Esophagus squamous epithelium (tissue), 5 donors: ENCODE measurements at regions not wholly inside any gene's neighbourhood (a gene's known extent, or its start where the extent isn't known, plus 50 kb on each side); places are given as distances from the start of the nearest gene placed in this dataset.
A peak's percentile ranks its signal among the peaks of the same experiment; 100 is the strongest.

Source experiments
- DNase-seq: peaks from one replicate; lab custom pipeline; 2025; lab: John Stamatoyannopoulos, UW
- H3K27ac ChIP-seq, 4 donors: fragments of 200-600 bp; sonication (generic); one replicate each; pipeline ENCODE4 v1.5.1; 2016 to 2019; ENCODE audit warnings: mild to moderate bottlenecking in 1 of 4
- H3K27me3 ChIP-seq, 4 donors: fragments of 200-600 bp; sonication (generic); 1 replicate in 3 of 4; 2 replicates in 1 of 4; pipeline versions ENCODE4 v1.5.1 to v1.6.0; 2017 to 2021; ENCODE audit warnings: antibody characterized with exemption in 1 of 4
- H3K36me3 ChIP-seq, 3 donors: fragments of 200-600 bp; sonication (generic); one replicate each; pipeline ENCODE4 v1.5.1; 2016 to 2019
- H3K4me1 ChIP-seq, 3 donors: fragments of 200-600 bp; sonication (generic); one replicate each; pipeline ENCODE4 v1.5.1; 2017 to 2019
- H3K4me3 ChIP-seq, 4 donors: fragments of 200-600 bp; sonication (generic); 1 replicate in 3 of 4; 2 replicates in 1 of 4; pipeline ENCODE4 v1.5.1; 2016 to 2019; ENCODE audit warnings: mild to moderate bottlenecking in 2 of 4, moderate library complexity in 1 of 4
- H3K9me3 ChIP-seq, 3 donors: fragments of 200-600 bp; sonication (generic); one replicate each; pipeline ENCODE4 v1.5.1; 2016 to 2019
- POLR2A ChIP-seq, 4 donors: fragments of 450-650 bp; IDR thresholded peaks; one replicate each; pipeline ENCODE4 v1.6.1; 2017; ENCODE audit warnings: antibody characterized with exemption in 4 of 4, mild to moderate bottlenecking in 4 of 4, moderate library complexity in 3 of 4
- WGBS, 2 donors: methylation state at CpG; one replicate each; pipeline ENCODE4 v1.1.5; 2018; 5-methylcytosine and 5-hydroxymethylcytosine counted together
- intact Hi-C: fragments of 100-400 bp; cut with DNase I; formaldehyde crosslinking; loops from one replicate; pipeline ENCODE4 v1.15.0; 2022
- TF ChIP-seq, protein P1 (sequence below), 6 experiments: fragments of 450-650 bp in 4 of 6; fragments of 200-600 bp in 2 of 6; sonication (generic) in 2 of 6; IDR thresholded peaks; one replicate each; pipeline ENCODE4 v1.5.1; 2016 to 2019; ENCODE audit warnings: antibody characterized with exemption in 6 of 6, mild to moderate bottlenecking in 4 of 6, moderate library complexity in 4 of 6
- donor health status: DM: yes; HTN: yes; CAD: no.

DNA sequence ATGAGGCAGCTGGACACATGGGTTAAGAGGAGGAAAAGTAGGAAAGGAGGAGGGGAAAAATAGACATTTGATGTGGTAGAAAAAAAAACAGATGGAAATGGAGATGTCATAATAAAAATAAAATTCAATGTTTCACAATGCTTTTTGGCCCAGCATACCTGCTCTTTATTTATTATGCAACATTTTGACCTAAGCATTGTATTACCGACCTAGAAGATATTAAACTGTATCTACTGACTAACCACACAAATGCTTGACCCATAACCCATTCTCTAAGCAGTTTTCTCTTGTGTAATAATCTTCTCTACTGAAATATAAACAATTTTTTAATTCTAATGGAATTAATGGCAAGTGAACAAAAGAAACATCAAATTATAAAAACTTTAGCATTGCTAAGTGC is 362.3 kb downstream of the FBXO15 start:
- DNase-seq = no peak
- Histone ChIP-seq H3K27ac (peak overlapping the region in 1 of 4 donors; percentile 43), H3K4me3 (no peak overlapping the region), H3K4me1 (no peaks in the 10 kb centered on the region), H3K27me3 (no peaks in the 10 kb centered on the region), H3K36me3 (no peaks in the 10 kb centered on the region), H3K9me3 (no peaks in the 10 kb centered on the region)
- TF ChIP-seq, protein P1, sequence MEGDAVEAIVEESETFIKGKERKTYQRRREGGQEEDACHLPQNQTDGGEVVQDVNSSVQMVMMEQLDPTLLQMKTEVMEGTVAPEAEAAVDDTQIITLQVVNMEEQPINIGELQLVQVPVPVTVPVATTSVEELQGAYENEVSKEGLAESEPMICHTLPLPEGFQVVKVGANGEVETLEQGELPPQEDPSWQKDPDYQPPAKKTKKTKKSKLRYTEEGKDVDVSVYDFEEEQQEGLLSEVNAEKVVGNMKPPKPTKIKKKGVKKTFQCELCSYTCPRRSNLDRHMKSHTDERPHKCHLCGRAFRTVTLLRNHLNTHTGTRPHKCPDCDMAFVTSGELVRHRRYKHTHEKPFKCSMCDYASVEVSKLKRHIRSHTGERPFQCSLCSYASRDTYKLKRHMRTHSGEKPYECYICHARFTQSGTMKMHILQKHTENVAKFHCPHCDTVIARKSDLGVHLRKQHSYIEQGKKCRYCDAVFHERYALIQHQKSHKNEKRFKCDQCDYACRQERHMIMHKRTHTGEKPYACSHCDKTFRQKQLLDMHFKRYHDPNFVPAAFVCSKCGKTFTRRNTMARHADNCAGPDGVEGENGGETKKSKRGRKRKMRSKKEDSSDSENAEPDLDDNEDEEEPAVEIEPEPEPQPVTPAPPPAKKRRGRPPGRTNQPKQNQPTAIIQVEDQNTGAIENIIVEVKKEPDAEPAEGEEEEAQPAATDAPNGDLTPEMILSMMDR (IDR thresholded peaks at IDR 0.05) = no peak
- no peak for TF ChIP-seq POLR2A (IDR thresholded peaks at IDR 0.05)
- intact Hi-C loops = no loop called here
- 47 to 53% methylated on average over 1 of the region's 1 CpG for WGBS, 2 donors

DNA sequence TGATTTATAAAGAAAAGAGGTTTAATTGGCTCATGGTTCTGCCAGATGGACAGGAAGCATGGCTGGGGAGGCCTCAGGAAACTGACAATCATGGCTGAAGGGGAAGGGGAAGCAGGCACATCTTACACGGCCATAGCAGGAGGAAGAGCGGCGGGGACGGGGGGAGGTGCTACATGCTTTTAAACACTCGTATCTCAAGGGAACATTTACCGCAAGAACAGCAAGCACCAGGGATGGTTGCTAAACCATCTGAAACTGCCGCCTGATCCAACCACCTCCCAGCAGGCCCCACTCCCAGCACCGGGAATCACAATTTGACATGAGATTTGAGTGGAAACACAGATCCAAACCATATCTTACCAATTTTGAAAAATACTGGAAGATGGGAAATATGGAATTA is 362.8 kb downstream of the FBXO15 start:
- WGBS, 2 donors = 70 to 75% methylated on average over 8 of the region's 8 CpGs
- Histone ChIP-seq H3K27ac (peak overlapping the region in 1 of 4 donors; percentile 43), H3K4me3 (no peak overlapping the region), H3K4me1 (no peaks in the 10 kb centered on the region), H3K9me3 (no peaks in the 10 kb centered on the region), H3K36me3 (no peaks in the 10 kb centered on the region), H3K27me3 (no peaks in the 10 kb centered on the region)
- intact Hi-C loops = no loop called here
- TF ChIP-seq, protein P1 (IDR thresholded peaks at IDR 0.05) = no peak
- TF ChIP-seq POLR2A (IDR thresholded peaks at IDR 0.05) = no peak
- no peak for DNase-seq

DNA sequence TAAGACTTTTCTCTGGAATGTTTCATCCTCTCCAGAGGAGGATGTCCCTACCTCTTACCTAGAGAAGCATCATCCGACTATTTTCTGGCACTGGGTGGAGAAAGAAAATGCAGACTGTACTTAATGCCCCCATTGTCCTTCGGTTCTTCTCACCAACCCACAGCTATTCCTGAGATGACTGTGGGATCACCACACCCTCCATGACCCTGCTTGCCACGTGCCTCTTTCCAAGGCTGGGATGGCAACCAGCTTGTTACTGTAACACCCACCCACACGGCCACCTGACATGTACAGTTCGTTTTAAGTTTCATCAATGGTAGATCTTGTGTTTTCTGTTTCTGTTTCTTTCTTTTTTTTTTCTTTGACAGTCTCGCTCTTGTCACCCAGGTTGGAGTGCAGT is 365.2 kb downstream of the FBXO15 start:
- no peak for DNase-seq
- 61 to 69% methylated on average over 6 of the region's 6 CpGs for WGBS, 2 donors
- Histone ChIP-seq H3K27me3 (no peaks in the 10 kb centered on the region), H3K4me1 (no peaks in the 10 kb centered on the region), H3K9me3 (no peaks in the 10 kb centered on the region), H3K4me3 (no peak overlapping the region), H3K36me3 (no peaks in the 10 kb centered on the region), H3K27ac (no peak overlapping the region)
- no peak for TF ChIP-seq POLR2A (IDR thresholded peaks at IDR 0.05)
- TF ChIP-seq, protein P1 (IDR thresholded peaks at IDR 0.05) = no peak
- intact Hi-C loops = no loop called here

DNA sequence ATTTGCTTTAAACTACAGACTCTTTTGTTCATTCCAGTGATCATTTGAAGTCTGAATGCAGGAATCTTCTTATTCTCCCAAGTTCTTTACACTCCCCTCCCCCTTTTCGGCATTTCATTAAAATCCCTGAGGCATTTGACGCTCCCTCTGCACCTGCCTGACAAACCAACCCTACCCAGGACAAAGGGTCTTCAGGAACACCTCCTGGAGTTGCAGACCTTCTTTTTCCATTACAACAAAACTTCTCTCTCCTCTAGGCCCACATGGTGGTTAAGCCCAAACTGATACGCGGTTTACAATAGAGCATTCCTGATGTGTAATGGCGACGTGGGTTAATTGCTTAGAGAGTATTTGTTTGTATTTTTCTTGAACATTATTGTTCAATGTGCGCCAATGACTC is 367.4 kb downstream of the FBXO15 start:
- Histone ChIP-seq H3K4me1 (no peaks in the 10 kb centered on the region), H3K9me3 (no peaks in the 10 kb centered on the region), H3K36me3 (no peaks in the 10 kb centered on the region), H3K4me3 (no peak overlapping the region), H3K27ac (no peak overlapping the region), H3K27me3 (no peaks in the 10 kb centered on the region)
- WGBS, 2 donors = 76 to 83% methylated on average over 7 of the region's 7 CpGs
- no peak for TF ChIP-seq POLR2A (IDR thresholded peaks at IDR 0.05)
- TF ChIP-seq, protein P1 (IDR thresholded peaks at IDR 0.05) = no peak
- intact Hi-C loops = no loop called here
- no peak for DNase-seq

DNA sequence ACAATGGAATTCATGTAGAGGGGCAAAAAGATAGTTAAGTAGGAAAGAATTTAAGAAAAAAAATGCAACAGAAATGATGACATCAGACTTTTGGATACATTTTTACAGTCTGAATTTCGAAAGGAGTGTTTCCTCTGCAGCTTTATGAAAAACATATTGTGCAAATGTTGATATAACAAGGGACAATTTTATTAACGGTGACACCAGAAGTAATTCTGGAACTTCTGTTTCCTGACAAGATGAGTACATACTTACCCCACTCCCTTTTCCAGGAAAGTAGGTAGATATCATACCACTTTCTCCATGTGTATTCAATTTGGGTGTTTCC is 369.6 kb downstream of the FBXO15 start:
- Histone ChIP-seq H3K36me3 (no peaks in the 10 kb centered on the region), H3K4me1 (no peaks in the 10 kb centered on the region), H3K27me3 (no peaks in the 10 kb centered on the region), H3K4me3 (no peak overlapping the region), H3K9me3 (no peaks in the 10 kb centered on the region), H3K27ac (no peak overlapping the region)
- DNase-seq = no peak
- TF ChIP-seq, protein P1 (IDR thresholded peaks at IDR 0.05) = no peak
- no peak for TF ChIP-seq POLR2A (IDR thresholded peaks at IDR 0.05)
- 11 to 12% methylated on average over 2 of the region's 2 CpGs for WGBS, 2 donors
- intact Hi-C loops = no loop called here
